Trophoblast cell (in vitro differentiated cells and primary cell): ENCODE measurements at regions not wholly inside any gene's neighbourhood (a gene's known extent, or its start where the extent isn't known, plus 50 kb on each side); places are given as distances from the start of the nearest gene placed in this dataset.

ENCODE experiments used
- DNase-seq, 2 donors: peaks; one replicate each; pipeline ENCODE4 v3.0.0-alpha.2; 2016
- H2AFZ ChIP-seq: 2 replicates; pipeline ENCODE4 v1.6.1; 2013; ENCODE audit warnings: low read length, moderate library complexity, mild to moderate bottlenecking; ENCODE audit not compliant: insufficient read depth, poor library complexity
- H2AK5ac ChIP-seq: 2 replicates; pipeline ENCODE4 v1.6.1; 2013; ENCODE audit warnings: mild to moderate bottlenecking, low read length
- H2BK120ac ChIP-seq: 2 replicates; pipeline ENCODE4 v1.6.1; 2013; ENCODE audit warnings: low read length, mild to moderate bottlenecking, moderate library complexity; ENCODE audit not compliant: insufficient read depth, poor library complexity
- H2BK12ac ChIP-seq: 2 replicates; pipeline ENCODE4 v1.6.1; 2013; ENCODE audit warnings: mild to moderate bottlenecking, low read length, moderate library complexity
- H2BK5ac ChIP-seq: 2 replicates; pipeline ENCODE4 v1.6.1; 2013; ENCODE audit warnings: low read length, low read depth, moderate library complexity, mild to moderate bottlenecking; ENCODE audit not compliant: poor library complexity
- H3K14ac ChIP-seq: 2 replicates; pipeline ENCODE4 v1.6.1; 2013; ENCODE audit warnings: mild to moderate bottlenecking, low read length
- H3K18ac ChIP-seq: 2 replicates; pipeline ENCODE4 v1.6.1; 2013; ENCODE audit warnings: mild to moderate bottlenecking, low read length
- H3K23ac ChIP-seq: 2 replicates; pipeline ENCODE4 v1.6.1; 2013; ENCODE audit warnings: low read length
- H3K27ac ChIP-seq: 2 replicates; pipeline ENCODE4 v1.5.1; 2013; ENCODE audit warnings: low read depth, mild to moderate bottlenecking, inconsistent platforms, low read length, moderate library complexity
- H3K27me3 ChIP-seq: 2 replicates; pipeline ENCODE4 v1.6.1; 2013; ENCODE audit warnings: inconsistent platforms, mild to moderate bottlenecking, low read length, moderate library complexity; ENCODE audit not compliant: insufficient read depth
- H3K36me3 ChIP-seq, 2 experiments: 1 replicate in 1 of 2; 2 replicates in 1 of 2; pipeline ENCODE4 v1.6.1; 2013; ENCODE audit warnings: low read length in 2 of 2, mild to moderate bottlenecking in 2 of 2, moderate library complexity in 1 of 2; ENCODE audit not compliant: insufficient read depth in 2 of 2, control insufficient read depth in 1 of 2
- H3K4ac ChIP-seq: 2 replicates; pipeline ENCODE4 v1.6.1; 2013; ENCODE audit warnings: low read depth, mild to moderate bottlenecking, low read length, moderate library complexity
- H3K4me1 ChIP-seq, 2 experiments: 1 replicate in 1 of 2; 2 replicates in 1 of 2; pipeline ENCODE4 v1.6.1; 2013; ENCODE audit warnings: low read length in 2 of 2, mild to moderate bottlenecking in 2 of 2, moderate library complexity in 1 of 2; ENCODE audit not compliant: insufficient read depth in 2 of 2, control insufficient read depth in 1 of 2
- H3K4me2 ChIP-seq: 2 replicates; pipeline ENCODE4 v1.6.1; 2013; ENCODE audit warnings: inconsistent platforms, mild to moderate bottlenecking, low read length, moderate library complexity
- H3K4me3 ChIP-seq: 2 replicates; pipeline ENCODE4 v1.5.1; 2013; ENCODE audit warnings: mild to moderate bottlenecking, low read depth, low read length, inconsistent platforms
- H3K79me1 ChIP-seq: one replicate; pipeline ENCODE4 v1.6.1; 2013; ENCODE audit warnings: low read length
- H3K79me2 ChIP-seq: 2 replicates; pipeline ENCODE4 v1.6.1; 2013; ENCODE audit warnings: low read length, mild to moderate bottlenecking; ENCODE audit not compliant: control insufficient read depth, insufficient read depth, poor library complexity
- H3K9ac ChIP-seq: 2 replicates; pipeline ENCODE4 v1.6.1; 2013; ENCODE audit warnings: mild to moderate bottlenecking, low read length
- H3K9me3 ChIP-seq: 2 replicates; pipeline ENCODE4 v1.6.1; 2013; ENCODE audit warnings: low read depth, mild to moderate bottlenecking, control low read depth, inconsistent platforms, low read length; ENCODE audit not compliant: insufficient read depth
- H4K12ac ChIP-seq: 2 replicates; pipeline ENCODE4 v1.6.1; 2013; ENCODE audit warnings: low read depth, mild to moderate bottlenecking, low read length, moderate library complexity
- H4K8ac ChIP-seq: 2 replicates; pipeline ENCODE4 v1.6.1; 2013; ENCODE audit warnings: low read depth, mild to moderate bottlenecking, low read length, moderate library complexity
- H4K91ac ChIP-seq: one replicate; pipeline ENCODE4 v1.6.1; 2013; ENCODE audit warnings: low read depth, mild to moderate bottlenecking, low read length, moderate library complexity
- WGBS: extraction: QIAGEN DNeasy Blood & Tissue Kit; methylation state at CpG from one replicate; pipeline ENCODE4 v1.1.7; 2013; ENCODE audit warnings: missing lambda C conversion rate; ENCODE audit not compliant: insufficient read length, insufficient coverage; ENCODE audit errors: extremely low coverage; 5-methylcytosine and 5-hydroxymethylcytosine counted together

DNA sequence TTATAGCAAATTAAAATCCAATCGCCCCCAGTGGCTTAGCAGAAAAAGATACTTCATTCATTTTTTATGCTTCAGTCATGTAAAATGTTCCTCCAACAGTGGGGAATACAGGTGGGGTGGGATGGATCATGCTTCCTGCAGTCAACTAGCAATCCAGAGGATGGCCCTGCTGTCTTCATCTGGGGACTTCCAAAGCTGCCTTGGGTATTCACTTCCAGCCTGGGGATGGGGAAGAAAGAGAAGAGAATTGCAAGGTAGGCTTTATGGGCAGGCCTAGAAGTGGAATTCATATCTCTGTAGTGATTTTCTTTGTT is 354.8 kb upstream of the SLCO3A1 start:
- no peak overlapping the region for H2BK12ac ChIP-seq
- no peaks in the 10 kb centered on the region for H3K4me1 ChIP-seq
- no CpG with 5 or more reads among the region's 1 CpG for WGBS
- no peaks in the 10 kb centered on the region for H3K79me1 ChIP-seq
- H2AFZ ChIP-seq: no peak overlapping the region
- no peak overlapping the region for H4K8ac ChIP-seq
- H4K12ac ChIP-seq: no peak overlapping the region
- no peaks in the 10 kb centered on the region for H3K27me3 ChIP-seq
- H3K4ac ChIP-seq: no peak overlapping the region
- H3K79me2 ChIP-seq: no peaks in the 10 kb centered on the region
- H3K23ac ChIP-seq: no peak overlapping the region
- H3K9me3 ChIP-seq: no peaks in the 10 kb centered on the region
- H3K18ac ChIP-seq: no peak overlapping the region
- H2BK120ac ChIP-seq: no peak overlapping the region
- H3K4me2 ChIP-seq: no peak overlapping the region
- no peak overlapping the region for H2BK5ac ChIP-seq
- H3K14ac ChIP-seq: no peak overlapping the region
- H3K36me3 ChIP-seq: no peaks in the 10 kb centered on the region
- no peak overlapping the region for H3K27ac ChIP-seq
- no peak overlapping the region for H3K9ac ChIP-seq
- H3K4me3 ChIP-seq: no peak overlapping the region
- DNase-seq: no peak
- no peak overlapping the region for H2AK5ac ChIP-seq
- H4K91ac ChIP-seq: no peak overlapping the region

DNA sequence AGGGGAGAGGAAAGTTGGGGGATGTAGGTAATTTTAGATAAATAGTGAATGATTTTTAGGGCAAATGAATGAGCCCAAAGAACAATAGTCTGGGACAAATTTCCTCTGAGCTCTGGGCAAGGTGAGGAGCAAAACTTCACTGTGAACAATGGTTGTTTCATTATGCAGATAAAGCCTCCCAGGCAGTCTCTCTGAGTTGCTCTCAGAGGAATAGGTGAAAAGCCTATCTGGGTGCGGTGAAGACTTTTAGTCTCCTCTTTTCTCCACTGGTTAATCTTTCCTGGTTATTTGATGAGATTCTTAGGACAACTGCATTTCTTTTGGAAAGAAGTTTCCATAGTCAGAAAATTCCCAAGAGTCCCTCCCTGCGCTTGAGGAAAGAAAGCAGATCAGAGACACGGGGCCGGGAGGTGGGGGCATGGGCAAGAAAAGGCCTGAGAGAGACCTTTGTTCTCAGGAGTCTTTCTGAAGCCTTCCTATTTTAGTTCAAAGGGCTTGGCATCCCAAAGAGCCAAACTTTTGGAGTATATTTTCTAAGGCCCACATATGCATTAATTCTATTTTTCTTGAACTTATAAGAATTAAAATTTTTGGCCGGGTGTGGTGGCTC is 353.6 kb upstream of the SLCO3A1 start:
- no peak overlapping the region for H3K18ac ChIP-seq
- H3K27ac ChIP-seq: no peak overlapping the region
- H3K23ac ChIP-seq: no peak overlapping the region
- no peaks in the 10 kb centered on the region for H3K36me3 ChIP-seq
- no peaks in the 10 kb centered on the region for H3K27me3 ChIP-seq
- H3K9me3 ChIP-seq: no peaks in the 10 kb centered on the region
- H4K8ac ChIP-seq: no peak overlapping the region
- no peak overlapping the region for H3K4ac ChIP-seq
- H2BK120ac ChIP-seq: no peak overlapping the region
- no peaks in the 10 kb centered on the region for H3K79me2 ChIP-seq
- H3K79me1 ChIP-seq: no peaks in the 10 kb centered on the region
- H3K9ac ChIP-seq: no peak overlapping the region
- H2AK5ac ChIP-seq: no peak overlapping the region
- H3K4me3 ChIP-seq: no peak overlapping the region
- no peak overlapping the region for H2AFZ ChIP-seq
- no peak overlapping the region for H4K91ac ChIP-seq
- H2BK5ac ChIP-seq: no peak overlapping the region
- H3K4me1 ChIP-seq: no peaks in the 10 kb centered on the region
- H3K4me2 ChIP-seq: no peak overlapping the region
- no peak overlapping the region for H2BK12ac ChIP-seq
- H3K14ac ChIP-seq: no peak overlapping the region
- H4K12ac ChIP-seq: peak overlapping the region; percentile 43
- no peak for DNase-seq
- no CpG with 5 or more reads among the region's 5 CpGs for WGBS

DNA sequence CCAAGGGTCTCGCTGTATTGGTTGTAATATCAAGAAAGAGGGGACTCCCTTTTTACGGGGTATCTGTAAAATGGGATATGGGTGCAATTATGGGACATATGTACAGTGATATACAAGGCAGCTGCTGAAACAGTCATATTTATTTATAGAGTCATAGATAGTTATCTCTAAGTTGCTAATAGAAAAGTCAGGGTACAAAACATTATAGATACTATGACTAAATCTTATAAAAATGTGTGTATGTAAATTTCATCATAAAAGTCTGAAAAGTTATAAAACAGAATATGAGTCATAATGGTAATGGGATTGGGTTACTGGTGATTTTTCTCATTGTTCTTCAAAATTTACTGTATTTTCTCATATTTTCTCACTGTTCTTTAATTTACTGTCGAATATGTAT is 344.9 kb upstream of the SLCO3A1 start:
- Histone ChIP-seq H3K79me1 (no peaks in the 10 kb centered on the region), H2AK5ac (no peak overlapping the region), H2BK12ac (no peak overlapping the region), H4K8ac (no peak overlapping the region), H2BK120ac (no peak overlapping the region), H3K79me2 (no peaks in the 10 kb centered on the region), H3K23ac (no peak overlapping the region), H3K36me3 (no peaks in the 10 kb centered on the region), H4K91ac (no peak overlapping the region), H2AFZ (no peak overlapping the region), H3K27ac (no peak overlapping the region), H3K4me2 (no peak overlapping the region), H3K4ac (no peak overlapping the region), H3K27me3 (peaks cover 2% of the 10 kb centered on the region), H3K9ac (no peak overlapping the region), H3K18ac (no peak overlapping the region), H3K14ac (no peak overlapping the region), H2BK5ac (no peak overlapping the region), H3K4me3 (no peak overlapping the region), H3K9me3 (no peaks in the 10 kb centered on the region), H4K12ac (no peak overlapping the region), H3K4me1 (no peaks in the 10 kb centered on the region)
- no peak for DNase-seq
- WGBS: no CpG with 5 or more reads among the region's 3 CpGs

GRCh38 chr15:91514147-91514546 is 339.4 kb upstream of the SLCO3A1 start:
- Histone ChIP-seq H3K27me3 (peaks cover 2% of the 10 kb centered on the region), H4K91ac (no peak overlapping the region), H3K79me1 (no peaks in the 10 kb centered on the region), H3K36me3 (no peaks in the 10 kb centered on the region), H3K27ac (no peak overlapping the region), H3K4ac (no peak overlapping the region), H4K8ac (no peak overlapping the region), H3K4me2 (no peak overlapping the region), H3K4me3 (no peak overlapping the region), H2BK12ac (no peak overlapping the region), H2AFZ (no peak overlapping the region), H2AK5ac (no peak overlapping the region), H2BK120ac (no peak overlapping the region), H2BK5ac (no peak overlapping the region), H3K9ac (no peak overlapping the region), H3K9me3 (no peaks in the 10 kb centered on the region), H3K18ac (no peak overlapping the region), H4K12ac (no peak overlapping the region), H3K4me1 (no peaks in the 10 kb centered on the region), H3K14ac (no peak overlapping the region), H3K23ac (no peak overlapping the region), H3K79me2 (no peaks in the 10 kb centered on the region)
- WGBS: no CpG with 5 or more reads among the region's 2 CpGs
- no peak for DNase-seq
